Adrenal gland (tissue), 9 donors: ENCODE measurements at regions not wholly inside any gene's neighbourhood (a gene's known extent, or its start where the extent isn't known, plus 50 kb on each side); places are given as distances from the start of the nearest gene placed in this dataset.

Experiments used
- DNase-seq, 7 donors: peaks; one replicate each; pipeline ENCODE4 v3.0.0-alpha.2; 2019 to 2020
- H3K27ac ChIP-seq, 5 donors: fragments of 200-600 bp; sonication (generic) in 4 of 5; 1 replicate in 3 of 5; 2 replicates in 2 of 5; pipeline versions ENCODE4 v1.5.1 to v1.8.0; 2016 to 2020; ENCODE audit warnings: mild to moderate bottlenecking in 1 of 5
- H3K27me3 ChIP-seq: fragments of 200-600 bp; 2 replicates; pipeline ENCODE4 v1.8.0; 2021
- H3K36me3 ChIP-seq, 2 donors: fragments of 200-600 bp; replicated peaks in 1 of 2; 1 replicate in 1 of 2; 2 replicates in 1 of 2; pipeline versions ENCODE4 v1.5.1 to v1.8.0; 2018 to 2022
- H3K4me1 ChIP-seq, 2 donors: fragments of 200-600 bp; replicated peaks in 1 of 2; 1 replicate in 1 of 2; 2 replicates in 1 of 2; pipeline versions ENCODE4 v1.5.1 to v1.8.0; 2018 to 2021
- H3K4me3 ChIP-seq, 4 donors: fragments of 200-600 bp; sonication (generic) in 3 of 4; one replicate each; pipeline ENCODE4 v1.5.1; 2016 to 2018
- H3K9me3 ChIP-seq, 3 donors: fragments of 200-600 bp; sonication (generic) in 1 of 3; replicated peaks in 1 of 3; 1 replicate in 2 of 3; 2 replicates in 1 of 3; pipeline versions ENCODE4 v1.5.1 to v1.8.0; 2016 to 2021
- POLR2A ChIP-seq, 2 donors: fragments of 450-650 bp; IDR thresholded peaks; one replicate each; pipeline ENCODE4 v1.6.1; 2017; ENCODE audit warnings: antibody characterized with exemption in 2 of 2, mild to moderate bottlenecking in 2 of 2, moderate library complexity in 1 of 2
- WGBS, 4 donors: extraction: QIAGEN DNeasy Blood & Tissue Kit in 2 of 4; methylation state at CpG; one replicate each; pipeline versions ENCODE4 v1.1.5 to v1.1.7; 2013 to 2017; 5-methylcytosine and 5-hydroxymethylcytosine counted together
- intact Hi-C, 2 donors: fragments of 100-400 bp; cut with DNase I; formaldehyde crosslinking; loops; one replicate each; pipeline versions ENCODE4 v1.14.1 to v1.15.0; 2022 to 2023
- TF ChIP-seq, protein P1 (sequence below), 6 experiments: fragments of 450-650 bp in 4 of 6; fragments of 200-600 bp in 2 of 6; sonication (generic) in 1 of 6; IDR thresholded peaks; 1 replicate in 5 of 6; 2 replicates in 1 of 6; pipeline versions ENCODE4 v1.5.1 to v1.8.0; 2016 to 2021; ENCODE audit warnings: antibody characterized with exemption in 6 of 6, mild to moderate bottlenecking in 2 of 6, moderate library complexity in 1 of 6
- donor health status: healthy with polysubstance abuse.
- donor health status: Bipolar disorder and iron deficiency.
- donor health status: DM: yes; HTN: yes; CAD: no.
- donor health status: DM: no; HTN: no; CAD: no.
- donor health status: DM: no; HTN: no; CAD: no.

DNA sequence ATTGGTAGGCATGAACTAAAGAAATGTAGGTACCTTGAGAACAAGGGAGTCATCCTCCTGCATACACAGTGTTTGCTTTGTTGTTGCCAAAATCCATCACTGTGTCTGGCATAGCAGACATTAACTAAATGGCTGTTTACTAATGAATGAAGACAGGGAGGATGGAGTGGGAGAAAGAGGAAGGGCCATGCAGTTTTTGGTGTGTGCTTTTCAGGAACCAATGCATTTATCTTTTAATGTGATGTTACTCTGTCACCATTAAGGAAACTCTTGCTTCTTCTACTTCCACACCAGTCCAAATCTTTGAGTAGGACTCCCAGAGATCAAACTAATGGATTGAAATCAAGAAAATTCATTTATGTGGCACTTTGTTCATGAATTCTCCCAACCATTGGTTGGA lies 55.6 kb upstream of the DUSP10 start:
- Histone ChIP-seq H3K4me3 (no peak overlapping the region), H3K27ac (no peak overlapping the region), H3K9me3 (no peaks in the 10 kb centered on the region), H3K36me3 (no peaks in the 10 kb centered on the region), H3K27me3 (no peaks in the 10 kb centered on the region), H3K4me1 (no peaks in the 10 kb centered on the region)
- DNase-seq: no peak
- TF ChIP-seq, protein P1, sequence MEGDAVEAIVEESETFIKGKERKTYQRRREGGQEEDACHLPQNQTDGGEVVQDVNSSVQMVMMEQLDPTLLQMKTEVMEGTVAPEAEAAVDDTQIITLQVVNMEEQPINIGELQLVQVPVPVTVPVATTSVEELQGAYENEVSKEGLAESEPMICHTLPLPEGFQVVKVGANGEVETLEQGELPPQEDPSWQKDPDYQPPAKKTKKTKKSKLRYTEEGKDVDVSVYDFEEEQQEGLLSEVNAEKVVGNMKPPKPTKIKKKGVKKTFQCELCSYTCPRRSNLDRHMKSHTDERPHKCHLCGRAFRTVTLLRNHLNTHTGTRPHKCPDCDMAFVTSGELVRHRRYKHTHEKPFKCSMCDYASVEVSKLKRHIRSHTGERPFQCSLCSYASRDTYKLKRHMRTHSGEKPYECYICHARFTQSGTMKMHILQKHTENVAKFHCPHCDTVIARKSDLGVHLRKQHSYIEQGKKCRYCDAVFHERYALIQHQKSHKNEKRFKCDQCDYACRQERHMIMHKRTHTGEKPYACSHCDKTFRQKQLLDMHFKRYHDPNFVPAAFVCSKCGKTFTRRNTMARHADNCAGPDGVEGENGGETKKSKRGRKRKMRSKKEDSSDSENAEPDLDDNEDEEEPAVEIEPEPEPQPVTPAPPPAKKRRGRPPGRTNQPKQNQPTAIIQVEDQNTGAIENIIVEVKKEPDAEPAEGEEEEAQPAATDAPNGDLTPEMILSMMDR (IDR thresholded peaks at IDR 0.05): no peak
- no peak for TF ChIP-seq POLR2A (IDR thresholded peaks at IDR 0.05)
- intact Hi-C loops: no loop called here

GRCh38 chr1:221796700-221797099 lies 54.8 kb upstream of the DUSP10 start:
- TF ChIP-seq, protein P1 (IDR thresholded peaks at IDR 0.05): no peak
- no peak for TF ChIP-seq POLR2A (IDR thresholded peaks at IDR 0.05)
- H3K27ac ChIP-seq: no peak overlapping the region
- H3K27me3 ChIP-seq: no peaks in the 10 kb centered on the region
- intact Hi-C loops: no loop called here
- H3K4me3 ChIP-seq: no peak overlapping the region
- H3K36me3 ChIP-seq: no peaks in the 10 kb centered on the region
- H3K9me3 ChIP-seq: no peaks in the 10 kb centered on the region
- H3K4me1 ChIP-seq: no peaks in the 10 kb centered on the region
- DNase-seq: no peak
- 80 to 88% (median 85%) methylated on average over 2 of the region's 2 CpGs for WGBS, 4 donors

DNA sequence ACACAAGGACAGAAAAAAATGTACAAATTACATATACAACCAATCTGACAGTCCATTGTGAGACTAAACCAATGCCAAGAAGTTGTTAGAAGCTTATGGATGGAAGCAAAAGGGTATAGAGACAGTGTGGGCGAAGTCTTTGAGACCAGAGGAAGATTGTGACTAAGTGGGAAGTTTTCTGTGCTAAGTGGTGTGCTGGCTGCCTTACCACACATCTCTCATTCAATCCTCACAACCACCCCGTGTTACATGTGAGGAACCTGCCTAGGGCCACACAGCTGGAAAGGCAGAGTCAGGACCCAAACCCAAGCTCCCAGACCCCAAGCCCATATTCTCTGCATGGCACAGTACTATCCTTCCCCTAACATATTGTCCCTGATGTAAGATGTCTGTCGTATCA lies 53.5 kb upstream of the DUSP10 start:
- TF ChIP-seq, protein P1 (IDR thresholded peaks at IDR 0.05): no peak
- no peak for TF ChIP-seq POLR2A (IDR thresholded peaks at IDR 0.05)
- H3K4me3 ChIP-seq: no peak overlapping the region
- H3K9me3 ChIP-seq: no peaks in the 10 kb centered on the region
- no peaks in the 10 kb centered on the region for H3K36me3 ChIP-seq
- WGBS, 4 donors: 75 to 86% (median 83%) methylated on average over 3 of the region's 3 CpGs
- no peak overlapping the region for H3K27ac ChIP-seq
- H3K27me3 ChIP-seq: no peaks in the 10 kb centered on the region
- H3K4me1 ChIP-seq: no peaks in the 10 kb centered on the region
- DNase-seq: no peak
- intact Hi-C loops: no loop called here

DNA sequence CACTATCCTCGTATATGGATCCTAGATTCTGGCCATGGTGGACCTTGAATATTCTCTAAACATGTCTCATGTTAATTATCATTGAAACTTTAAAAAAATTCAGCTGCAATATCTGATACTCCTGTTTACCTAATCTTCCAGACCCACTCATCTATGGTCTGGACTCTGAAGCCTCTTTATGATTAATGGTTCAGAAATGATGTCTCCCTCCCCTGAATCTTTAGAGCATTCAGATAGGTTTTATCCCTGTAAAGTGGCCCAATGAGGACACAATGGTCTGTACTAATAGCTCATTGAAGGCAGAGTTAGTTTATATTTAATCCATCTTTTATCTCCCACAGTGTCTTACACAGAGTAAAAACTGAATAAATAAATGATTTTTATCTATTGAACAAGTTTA lies 53.0 kb upstream of the DUSP10 start:
- DNase-seq: no peak
- Histone ChIP-seq H3K4me3 (no peak overlapping the region), H3K4me1 (no peaks in the 10 kb centered on the region), H3K27me3 (no peaks in the 10 kb centered on the region), H3K27ac (no peak overlapping the region), H3K36me3 (no peaks in the 10 kb centered on the region), H3K9me3 (no peaks in the 10 kb centered on the region)
- 58 to 93% (median 75%) methylated on average over 1 of the region's 1 CpG for WGBS, 4 donors
- intact Hi-C loops: no loop called here
- TF ChIP-seq POLR2A (IDR thresholded peaks at IDR 0.05): no peak
- TF ChIP-seq, protein P1 (IDR thresholded peaks at IDR 0.05): no peak
